Spinal cord (tissue), 9 donors: ENCODE measurements at regions not wholly inside any gene's neighbourhood (a gene's known extent, or its start where the extent isn't known, plus 50 kb on each side); places are given as distances from the start of the nearest gene placed in this dataset.

Experiments used
- DNase-seq, 6 donors: peaks; one replicate each; pipeline versions ENCODE4 v3.0.0 to v3.0.0-alpha.2; 2013 to 2015; ENCODE audit warnings: low spot score in 6 of 6, low read depth in 4 of 6
- H3K27ac ChIP-seq: one replicate; pipeline ENCODE4 v1.5.1; 2013; ENCODE audit warnings: low read depth, low read length, control low read depth
- H3K27me3 ChIP-seq: one replicate; pipeline ENCODE4 v1.6.1; 2013; ENCODE audit warnings: low read length; ENCODE audit not compliant: control insufficient read depth, insufficient read depth
- H3K36me3 ChIP-seq: one replicate; pipeline ENCODE4 v1.6.1; 2013; ENCODE audit warnings: low read length; ENCODE audit not compliant: control insufficient read depth, insufficient read depth
- H3K4me1 ChIP-seq: one replicate; pipeline ENCODE4 v1.6.1; 2013; ENCODE audit warnings: low read length; ENCODE audit not compliant: control insufficient read depth, insufficient read depth
- H3K4me3 ChIP-seq: one replicate; pipeline ENCODE4 v1.5.1; 2013; ENCODE audit warnings: low read depth, low read length, control low read depth
- H3K9me3 ChIP-seq: one replicate; pipeline ENCODE4 v1.6.1; 2013; ENCODE audit warnings: low read length; ENCODE audit not compliant: control insufficient read depth, insufficient read depth
- WGBS: methylation state at CpG from one replicate; pipeline ENCODE4 v1.1.5; 2013; ENCODE audit warnings: missing lambda C conversion rate; ENCODE audit not compliant: insufficient coverage; 5-methylcytosine and 5-hydroxymethylcytosine counted together
- donor health status: healthy.

DNA sequence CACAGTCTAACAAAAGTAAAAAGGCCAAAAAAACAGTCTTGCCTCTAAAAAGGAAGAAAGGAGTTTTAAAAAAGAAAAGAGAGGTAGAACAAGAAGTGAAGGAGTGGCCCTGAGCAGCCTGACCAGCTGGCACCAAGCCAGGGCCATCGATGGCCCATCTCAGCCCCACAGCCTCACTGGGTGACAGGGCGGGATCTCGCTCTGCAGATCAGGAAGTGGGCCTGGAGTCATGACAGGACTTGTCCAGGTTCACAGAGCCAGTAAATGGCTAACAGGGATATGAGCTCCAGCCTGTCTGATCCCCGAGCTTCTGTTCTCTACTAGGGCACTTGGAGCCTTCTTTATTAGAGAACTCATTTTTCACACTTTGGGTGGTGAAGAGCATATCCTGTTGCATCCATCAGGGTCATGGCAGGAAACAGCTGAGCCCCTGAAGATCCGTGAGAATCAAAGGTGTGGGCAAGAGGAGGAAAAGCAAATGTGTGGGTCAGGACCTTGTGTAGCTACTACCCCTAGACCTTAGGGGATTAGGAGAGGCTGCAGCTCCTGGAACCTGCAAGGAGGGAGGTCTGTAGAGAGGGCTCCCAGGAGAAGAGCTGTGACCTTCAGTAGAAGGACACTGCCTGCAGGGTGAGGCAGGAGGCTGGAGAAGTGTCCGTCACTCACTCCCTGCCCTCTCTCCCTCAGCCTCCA, 299.0 kb upstream of the MSX2 start:
- Histone ChIP-seq H3K4me3 (no peak overlapping the region), H3K27me3 (no peaks in the 10 kb centered on the region), H3K9me3 (no peaks in the 10 kb centered on the region), H3K27ac (no peak overlapping the region), H3K4me1 (peaks cover 22% of the 10 kb centered on the region), H3K36me3 (no peaks in the 10 kb centered on the region)
- DNase-seq = no peak
- WGBS = 49% methylated on average over 4 of the region's 6 CpGs

DNA sequence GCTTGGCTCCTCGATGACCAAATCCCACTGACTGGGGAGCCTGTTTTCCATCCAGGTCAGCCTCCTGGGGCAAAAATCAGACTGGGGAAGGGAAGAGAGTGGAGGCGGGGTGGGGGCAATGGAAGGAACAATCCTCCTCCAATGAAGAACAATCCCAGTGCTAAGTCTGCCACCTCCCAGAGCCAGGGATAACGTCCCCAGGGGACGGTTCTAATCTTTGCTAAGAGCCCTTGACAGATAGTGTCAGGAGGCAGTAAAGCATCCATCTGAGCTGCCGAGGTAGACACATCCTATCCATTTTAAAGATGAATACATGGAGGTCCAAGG, 298.5 kb upstream of the MSX2 start:
- H3K9me3 ChIP-seq = no peaks in the 10 kb centered on the region
- peaks cover 22% of the 10 kb centered on the region for H3K4me1 ChIP-seq
- H3K4me3 ChIP-seq = no peak overlapping the region
- H3K27me3 ChIP-seq = no peaks in the 10 kb centered on the region
- H3K36me3 ChIP-seq = no peaks in the 10 kb centered on the region
- H3K27ac ChIP-seq = no peak overlapping the region
- whole genome bisulfite sequencing = 20% methylated on average over 2 of the region's 5 CpGs
- no peak for DNase-seq

DNA sequence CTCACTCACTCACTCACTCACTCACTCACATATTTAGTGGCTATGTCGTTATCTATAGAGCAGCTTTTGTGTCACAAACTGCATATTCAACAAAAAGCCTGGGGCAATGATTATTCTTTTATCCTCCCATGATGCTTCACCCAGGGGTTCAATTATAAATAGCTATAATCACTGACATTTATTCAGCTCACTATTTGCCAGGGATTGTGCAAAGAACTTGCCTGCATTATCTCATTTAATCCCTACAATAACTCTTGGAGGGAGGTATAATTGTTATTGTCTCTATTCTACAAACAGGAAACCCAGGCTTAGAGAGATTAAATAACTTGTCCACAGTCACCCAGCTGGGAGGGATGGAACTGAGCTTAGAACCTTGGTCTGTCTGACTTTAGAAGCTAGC, 298.0 kb upstream of the MSX2 start:
- no CpG with 5 or more reads among the region's 1 CpG for WGBS
- Histone ChIP-seq H3K27ac (no peak overlapping the region), H3K4me3 (no peak overlapping the region), H3K27me3 (no peaks in the 10 kb centered on the region), H3K4me1 (peaks cover 22% of the 10 kb centered on the region), H3K36me3 (no peaks in the 10 kb centered on the region), H3K9me3 (no peaks in the 10 kb centered on the region)
- DNase-seq = no peak

DNA sequence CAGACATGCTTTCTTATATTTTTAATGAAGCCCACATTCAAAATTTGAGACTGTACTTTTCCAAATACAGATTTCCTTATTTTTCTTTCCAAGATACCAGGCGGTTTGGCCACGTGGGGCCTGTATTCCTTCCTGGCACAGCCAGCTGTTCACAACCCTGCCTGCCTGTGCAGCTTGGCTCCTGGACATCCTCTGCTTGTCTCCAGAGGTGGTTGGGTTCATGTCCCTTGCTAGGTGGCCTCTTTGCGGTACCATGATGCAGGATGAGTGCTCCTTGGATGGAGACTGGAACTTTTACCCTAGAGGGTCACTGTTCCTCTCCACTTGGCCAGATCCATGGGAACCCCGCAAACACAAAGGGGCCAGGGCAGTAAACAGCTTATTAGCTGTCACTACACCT, 297.5 kb upstream of the MSX2 start:
- Histone ChIP-seq H3K36me3 (no peaks in the 10 kb centered on the region), H3K27ac (no peak overlapping the region), H3K4me3 (no peak overlapping the region), H3K27me3 (no peaks in the 10 kb centered on the region), H3K9me3 (no peaks in the 10 kb centered on the region), H3K4me1 (peaks cover 22% of the 10 kb centered on the region)
- 71% methylated on average over 4 of the region's 4 CpGs for WGBS
- DNase-seq = no peak

DNA sequence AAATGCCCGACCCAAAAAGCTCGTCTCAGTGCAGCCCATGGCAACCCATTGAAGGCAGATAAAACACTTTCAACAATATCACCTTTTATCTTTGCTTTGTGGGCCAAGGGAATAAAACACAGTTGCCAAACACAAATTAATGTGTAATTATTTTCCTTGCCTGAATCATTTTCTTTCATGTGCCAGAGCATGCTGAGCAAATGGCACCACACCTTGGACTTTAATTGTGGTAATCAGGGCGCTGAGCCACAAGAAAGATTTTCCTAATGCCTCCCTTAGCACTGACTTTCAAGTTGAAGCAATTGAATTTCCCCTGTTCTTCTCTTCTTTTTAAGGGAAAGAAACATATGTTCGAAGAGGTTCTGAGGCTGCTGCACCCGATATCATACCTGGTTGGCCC, 297.1 kb upstream of the MSX2 start:
- Histone ChIP-seq H3K4me3 (no peak overlapping the region), H3K27me3 (no peaks in the 10 kb centered on the region), H3K9me3 (no peaks in the 10 kb centered on the region), H3K27ac (no peak overlapping the region), H3K36me3 (no peaks in the 10 kb centered on the region), H3K4me1 (peaks cover 22% of the 10 kb centered on the region)
- 44% methylated on average over 3 of the region's 5 CpGs for WGBS
- DNase-seq = peak in 1 of 6 donors; percentile 65

DNA sequence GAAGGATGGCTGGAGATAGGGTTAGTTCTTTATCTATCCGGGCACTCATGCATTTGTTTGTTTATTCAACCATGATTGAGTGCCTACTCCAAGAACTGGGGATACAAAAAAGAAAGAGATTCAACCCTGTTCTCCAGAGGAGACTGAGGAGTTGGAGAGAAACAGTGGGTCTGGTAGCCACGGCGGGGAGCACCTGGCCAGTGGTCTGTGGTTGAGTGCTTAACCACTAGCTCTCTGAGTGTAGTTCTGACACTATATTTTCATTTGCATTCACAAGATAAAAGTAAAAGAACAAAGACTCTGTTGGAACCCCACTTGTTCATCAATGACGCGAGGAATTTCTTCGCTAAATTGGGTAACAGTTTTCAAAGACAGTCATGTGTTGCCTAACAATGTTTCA, 295.5 kb upstream of the MSX2 start:
- no peak for DNase-seq
- H3K27me3 ChIP-seq = no peaks in the 10 kb centered on the region
- no peak overlapping the region for H3K27ac ChIP-seq
- H3K4me1 ChIP-seq = peaks cover 15% of the 10 kb centered on the region
- H3K36me3 ChIP-seq = no peaks in the 10 kb centered on the region
- no peak overlapping the region for H3K4me3 ChIP-seq
- H3K9me3 ChIP-seq = no peaks in the 10 kb centered on the region
- 100% methylated on average over 1 of the region's 6 CpGs for WGBS

DNA sequence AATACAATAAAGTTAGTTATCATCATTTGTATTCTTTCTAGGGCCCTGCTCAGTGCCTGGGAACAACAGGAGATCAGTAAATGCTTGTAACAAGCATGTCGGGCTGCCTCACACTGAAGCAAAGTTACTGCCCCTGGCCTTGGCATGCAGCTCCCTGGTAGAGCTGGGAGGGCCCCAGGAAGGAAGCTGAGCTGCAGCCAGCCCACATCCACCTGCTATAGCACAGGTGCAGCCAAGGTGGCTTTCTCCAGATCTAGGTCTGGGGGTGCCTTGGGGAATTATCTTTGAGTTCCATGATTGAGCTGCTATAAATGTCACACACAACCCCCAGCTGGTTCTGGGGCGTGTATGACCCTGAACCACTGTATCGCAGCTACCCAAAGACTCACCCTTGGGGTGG, 293.4 kb upstream of the MSX2 start:
- no peaks in the 10 kb centered on the region for H3K36me3 ChIP-seq
- H3K9me3 ChIP-seq = no peaks in the 10 kb centered on the region
- WGBS = 83% methylated on average over 2 of the region's 3 CpGs
- H3K4me1 ChIP-seq = peaks cover 6% of the 10 kb centered on the region
- no peaks in the 10 kb centered on the region for H3K27me3 ChIP-seq
- no peak for DNase-seq
- H3K27ac ChIP-seq = no peak overlapping the region
- H3K4me3 ChIP-seq = no peak overlapping the region

DNA sequence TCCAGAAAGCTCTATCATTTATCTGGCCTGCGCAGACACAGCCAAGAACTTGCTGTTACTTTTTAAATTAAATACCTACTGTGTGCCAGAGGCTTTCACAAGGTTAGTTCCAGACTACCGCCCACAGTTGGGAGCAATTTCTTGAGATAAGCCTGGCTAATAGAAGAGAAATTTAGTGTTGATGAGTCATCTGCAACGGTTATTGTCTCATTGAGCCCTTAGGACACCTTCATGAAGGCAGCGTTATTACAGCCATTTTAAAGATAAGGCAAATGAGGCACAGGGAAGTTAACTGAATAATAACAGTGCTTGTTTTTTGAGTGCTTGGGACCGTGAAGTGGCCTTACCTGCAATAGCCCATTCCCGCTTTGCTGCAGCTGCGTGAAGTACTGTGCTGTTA, 292.9 kb upstream of the MSX2 start:
- 80% methylated on average over 5 of the region's 7 CpGs for WGBS
- Histone ChIP-seq H3K27me3 (no peaks in the 10 kb centered on the region), H3K9me3 (no peaks in the 10 kb centered on the region), H3K36me3 (no peaks in the 10 kb centered on the region), H3K4me3 (no peak overlapping the region), H3K27ac (no peak overlapping the region), H3K4me1 (peaks cover 6% of the 10 kb centered on the region)
- DNase-seq = no peak

DNA sequence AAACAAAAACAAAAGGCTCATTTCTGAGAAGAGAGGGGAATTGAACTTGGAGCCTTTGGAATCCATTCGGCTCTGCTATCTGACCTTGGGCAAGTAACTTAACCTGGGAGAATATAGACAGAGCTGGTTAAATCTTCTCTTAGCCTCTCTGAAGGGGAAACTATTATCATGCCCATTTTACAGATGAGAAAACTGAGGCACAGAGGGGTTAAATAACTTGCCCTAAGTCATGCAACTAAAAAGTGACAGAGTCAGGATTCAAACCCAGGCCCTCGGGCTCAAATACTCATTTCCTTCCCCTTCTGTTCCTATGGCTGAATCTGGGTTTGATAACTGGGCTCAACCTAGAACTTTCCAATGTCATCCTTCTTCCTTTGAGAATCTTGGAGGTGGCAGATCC, 291.3 kb upstream of the MSX2 start:
- Histone ChIP-seq H3K9me3 (no peaks in the 10 kb centered on the region), H3K4me3 (no peak overlapping the region), H3K27me3 (no peaks in the 10 kb centered on the region), H3K27ac (no peak overlapping the region), H3K4me1 (no peaks in the 10 kb centered on the region), H3K36me3 (no peaks in the 10 kb centered on the region)
- no CpG with 5 or more reads among the region's 2 CpGs for WGBS
- DNase-seq = no peak

DNA sequence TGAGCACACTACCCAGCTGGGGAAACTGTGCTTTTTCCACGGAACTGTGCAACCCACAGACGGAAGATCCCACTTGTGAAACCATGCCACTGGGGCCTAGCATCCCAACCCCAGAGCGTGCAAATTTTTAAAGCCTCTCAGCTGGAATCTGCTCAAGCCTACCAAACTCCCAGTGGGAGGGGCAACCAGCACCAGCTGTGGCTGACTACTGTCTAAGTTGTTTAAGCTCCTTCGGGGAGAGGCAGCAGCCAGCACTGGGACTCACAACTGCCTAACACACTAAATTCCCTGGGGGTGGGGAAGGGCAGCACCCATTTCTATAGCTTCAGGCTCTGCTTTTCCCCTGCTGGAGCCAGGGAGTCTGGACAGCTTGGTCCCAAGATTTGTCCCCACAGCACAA, 287.6 kb upstream of the MSX2 start:
- no peak overlapping the region for H3K4me3 ChIP-seq
- no peaks in the 10 kb centered on the region for H3K36me3 ChIP-seq
- no peak overlapping the region for H3K27ac ChIP-seq
- no peaks in the 10 kb centered on the region for H3K9me3 ChIP-seq
- 72% methylated on average over 3 of the region's 4 CpGs for WGBS
- no peaks in the 10 kb centered on the region for H3K27me3 ChIP-seq
- H3K4me1 ChIP-seq = no peaks in the 10 kb centered on the region
- DNase-seq = no peak
